PC-9 (cell line): ENCODE measurements at regions not wholly inside any gene's neighbourhood (a gene's known extent, or its start where the extent isn't known, plus 50 kb on each side); places are given as distances from the start of the nearest gene placed in this dataset.
"Not testable (repeated sequence)": the region's sequence is repeated elsewhere in the genome, so short reads cannot be mapped to it uniquely, and the experiment has no call there.

Source experiments
- BruUV-seq: library from RNA; stranded (reverse); fragments of 400-500 nt; replicated peaks from 2 replicates; lab custom pipeline; 2021; lab: Mats Ljungman, UMichigan
- CTCF ChIA-PET: fragments of 300-600 bp; sonication (Branson Sonifier 250); formaldehyde crosslinking; loops from one replicate; lab custom pipeline; 2022; ENCODE audit warnings: antibody characterized with exemption; lab: Charles Lee
- POLR2A ChIA-PET: fragments of 300-600 bp; sonication (Branson Sonifier 250); formaldehyde crosslinking; loops from one replicate; lab custom pipeline; 2022; ENCODE audit warnings: antibody characterized with exemption; ENCODE audit not compliant: unreplicated experiment; lab: Charles Lee
- DNase-seq, 2 experiments: peaks; one replicate each; pipeline versions ENCODE4 v3.0.0 to v3.0.0-alpha.2; 2015 to 2022; ENCODE audit warnings: mixed read lengths in 1 of 2
- H2AFZ ChIP-seq: fragments of 200-600 bp; sonication (generic); 2 replicates; pipeline ENCODE4 v1.8.1; 2017; ENCODE audit warnings: antibody characterized with exemption
- H3F3A ChIP-seq: fragments of 200-600 bp; sonication (generic); 2 replicates; pipeline ENCODE4 v1.8.1; 2017; ENCODE audit warnings: antibody characterized with exemption, mild to moderate bottlenecking, low read depth; ENCODE audit not compliant: insufficient read depth
- H3K27ac ChIP-seq: fragments of 200-600 bp; sonication (generic); 2 replicates; pipeline ENCODE4 v1.6.1; 2016; ENCODE audit warnings: mixed run types
- H3K27me3 ChIP-seq: fragments of 200-600 bp; sonication (generic); 2 replicates; pipeline ENCODE4 v1.6.1; 2016; ENCODE audit warnings: low read depth, mixed run types; ENCODE audit not compliant: insufficient read depth
- H3K36me3 ChIP-seq: fragments of 200-600 bp; sonication (generic); 2 replicates; pipeline ENCODE4 v1.6.1; 2016; ENCODE audit warnings: low read depth, mixed run types
- H3K4me1 ChIP-seq: fragments of 200-600 bp; sonication (generic); replicated peaks from 2 replicates; pipeline ENCODE4 v1.6.1; 2016; ENCODE audit warnings: mixed run types; ENCODE audit not compliant: insufficient read depth
- H3K4me2 ChIP-seq: fragments of 200-600 bp; sonication (generic); 2 replicates; pipeline ENCODE4 v1.6.1; 2017; ENCODE audit warnings: mixed run types
- H3K4me3 ChIP-seq: fragments of 200-600 bp; sonication (generic); 2 replicates; pipeline ENCODE4 v1.6.1; 2016; ENCODE audit warnings: mixed run types
- H3K79me2 ChIP-seq: fragments of 200-600 bp; sonication (generic); 2 replicates; pipeline ENCODE4 v1.6.1; 2017; ENCODE audit warnings: low read depth, mixed run types
- H3K9me2 ChIP-seq: fragments of 200-600 bp; sonication (generic); 2 replicates; pipeline ENCODE4 v1.8.1; 2017; ENCODE audit warnings: mild to moderate bottlenecking; ENCODE audit not compliant: insufficient read depth
- H3K9me3 ChIP-seq: fragments of 200-600 bp; sonication (generic); 2 replicates; pipeline ENCODE4 v1.8.1; 2016; ENCODE audit warnings: low read depth; ENCODE audit not compliant: insufficient read depth
- H4K20me1 ChIP-seq: fragments of 200-600 bp; sonication (generic); 2 replicates; pipeline ENCODE4 v1.8.1; 2017; ENCODE audit not compliant: insufficient read depth
- EZH2 ChIP-seq: fragments of 200-600 bp; sonication (generic); IDR thresholded peaks from 2 replicates; pipeline ENCODE4 v1.8.0; 2017; ENCODE audit warnings: antibody characterized with exemption, low read depth
- intact Hi-C: fragments of 100-400 bp; cut with micrococcal nuclease; formaldehyde crosslinking; loops from one replicate; pipeline ENCODE4 v1.10.0; 2022; ENCODE audit not compliant: unreplicated experiment
- TF ChIP-seq, protein P1 (sequence below): fragments of 200-600 bp; sonication (generic); conservative IDR thresholded peaks from 2 replicates; pipeline ENCODE4 v1.6.1; 2017; ENCODE audit warnings: mixed run types, antibody characterized with exemption, mild to moderate bottlenecking, moderate library complexity

DNA sequence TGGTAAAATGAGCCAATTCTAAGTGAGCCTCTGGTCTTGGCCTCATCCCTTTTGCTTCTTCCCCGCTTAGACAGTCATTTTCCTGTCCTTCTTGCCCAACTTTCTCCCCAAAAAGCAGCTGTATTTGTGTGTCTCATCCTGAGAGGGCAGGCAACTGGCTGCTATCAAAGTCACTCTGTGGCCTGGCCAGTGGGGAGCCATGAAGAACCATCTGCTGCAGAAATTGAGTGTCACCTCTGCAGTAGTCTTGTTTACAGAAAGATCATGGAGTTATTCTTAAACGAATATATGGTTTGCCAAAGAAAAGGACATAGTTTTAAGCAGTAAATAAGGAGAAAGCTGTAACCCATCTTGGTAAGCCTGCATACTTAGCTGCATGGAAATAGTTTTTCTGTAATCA lies 233.6 kb upstream of the ELAVL2 start:
- TF ChIP-seq EZH2 = no peak
- TF ChIP-seq, protein P1, sequence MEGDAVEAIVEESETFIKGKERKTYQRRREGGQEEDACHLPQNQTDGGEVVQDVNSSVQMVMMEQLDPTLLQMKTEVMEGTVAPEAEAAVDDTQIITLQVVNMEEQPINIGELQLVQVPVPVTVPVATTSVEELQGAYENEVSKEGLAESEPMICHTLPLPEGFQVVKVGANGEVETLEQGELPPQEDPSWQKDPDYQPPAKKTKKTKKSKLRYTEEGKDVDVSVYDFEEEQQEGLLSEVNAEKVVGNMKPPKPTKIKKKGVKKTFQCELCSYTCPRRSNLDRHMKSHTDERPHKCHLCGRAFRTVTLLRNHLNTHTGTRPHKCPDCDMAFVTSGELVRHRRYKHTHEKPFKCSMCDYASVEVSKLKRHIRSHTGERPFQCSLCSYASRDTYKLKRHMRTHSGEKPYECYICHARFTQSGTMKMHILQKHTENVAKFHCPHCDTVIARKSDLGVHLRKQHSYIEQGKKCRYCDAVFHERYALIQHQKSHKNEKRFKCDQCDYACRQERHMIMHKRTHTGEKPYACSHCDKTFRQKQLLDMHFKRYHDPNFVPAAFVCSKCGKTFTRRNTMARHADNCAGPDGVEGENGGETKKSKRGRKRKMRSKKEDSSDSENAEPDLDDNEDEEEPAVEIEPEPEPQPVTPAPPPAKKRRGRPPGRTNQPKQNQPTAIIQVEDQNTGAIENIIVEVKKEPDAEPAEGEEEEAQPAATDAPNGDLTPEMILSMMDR = no peak
- DNase-seq = no peak
- no peak overlapping the region for H3K4me2 ChIP-seq
- no peaks in the 10 kb centered on the region for H3K9me2 ChIP-seq
- H3F3A ChIP-seq = no peaks in the 10 kb centered on the region
- H3K9me3 ChIP-seq = no peaks in the 10 kb centered on the region
- no TSS peak for BruUV-seq
- CTCF ChIA-PET = no interaction called here
- POLR2A ChIA-PET = no interaction called here
- no peaks in the 10 kb centered on the region for H4K20me1 ChIP-seq
- no peak overlapping the region for H3K4me3 ChIP-seq
- H3K36me3 ChIP-seq = no peaks in the 10 kb centered on the region
- intact Hi-C loops = no loop called here
- no peaks in the 10 kb centered on the region for H3K27me3 ChIP-seq
- H3K79me2 ChIP-seq = no peaks in the 10 kb centered on the region
- no peak overlapping the region for H3K27ac ChIP-seq
- H3K4me1 ChIP-seq = no peaks in the 10 kb centered on the region
- no peak overlapping the region for H2AFZ ChIP-seq

DNA sequence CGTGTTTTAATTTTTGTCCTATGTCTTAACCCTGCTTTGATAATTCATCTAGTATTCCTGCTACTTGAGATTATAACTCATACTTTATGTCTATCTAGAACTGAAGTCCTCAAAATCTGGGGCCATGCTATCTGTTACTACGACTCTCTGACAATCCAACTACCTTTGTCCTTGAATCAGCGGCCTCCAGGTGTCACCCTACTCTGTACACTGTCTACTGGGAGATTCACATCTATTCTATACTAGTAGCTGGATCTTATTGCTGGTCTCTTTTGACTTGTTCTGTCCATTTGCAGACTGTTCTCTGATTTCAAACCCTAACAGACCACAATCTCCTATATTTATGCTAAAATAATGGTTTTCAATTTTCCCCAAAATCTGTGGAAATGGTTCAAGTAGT lies 225.5 kb upstream of the ELAVL2 start:
- TF ChIP-seq, protein P1 = no peak
- no peak for TF ChIP-seq EZH2
- Histone ChIP-seq H2AFZ (no peak overlapping the region), H3F3A (no peaks in the 10 kb centered on the region), H3K79me2 (no peaks in the 10 kb centered on the region), H3K9me2 (no peaks in the 10 kb centered on the region), H4K20me1 (no peaks in the 10 kb centered on the region), H3K4me1 (no peaks in the 10 kb centered on the region), H3K27me3 (no peaks in the 10 kb centered on the region), H3K27ac (no peak overlapping the region), H3K9me3 (no peaks in the 10 kb centered on the region), H3K4me2 (no peak overlapping the region), H3K36me3 (no peaks in the 10 kb centered on the region), H3K4me3 (no peak overlapping the region)
- BruUV-seq = no TSS peak
- intact Hi-C loops = no loop called here
- CTCF ChIA-PET = no interaction called here
- no peak for DNase-seq
- POLR2A ChIA-PET = no interaction called here

DNA sequence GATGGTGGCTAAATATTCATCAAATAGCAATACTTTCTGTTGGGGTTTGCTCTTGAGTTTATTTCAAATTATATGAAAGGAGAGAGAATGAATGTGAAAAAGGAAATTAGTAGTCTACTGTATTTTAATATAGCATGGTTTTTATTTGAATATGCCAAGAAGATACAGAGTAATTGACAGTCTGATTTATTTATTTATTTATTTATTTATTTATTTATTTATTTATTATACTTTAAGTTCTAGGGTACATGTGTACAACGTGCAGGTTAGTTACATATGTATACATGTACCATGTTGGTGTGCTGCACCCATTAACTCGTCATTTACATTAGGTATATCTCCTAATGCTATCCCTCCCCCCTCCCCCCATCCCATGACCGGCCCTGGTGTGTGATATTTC lies 224.2 kb upstream of the ELAVL2 start:
- H3K27me3 ChIP-seq, intact Hi-C loops, CTCF ChIA-PET, DNase-seq, POLR2A ChIA-PET, H3K4me1 ChIP-seq, H3K79me2 ChIP-seq, H3K4me3 ChIP-seq, H3K9me2 ChIP-seq, H4K20me1 ChIP-seq, H2AFZ ChIP-seq, H3K9me3 ChIP-seq, H3F3A ChIP-seq, H3K4me2 ChIP-seq, H3K27ac ChIP-seq, BruUV-seq, H3K36me3 ChIP-seq: not testable (repeated sequence)

DNA sequence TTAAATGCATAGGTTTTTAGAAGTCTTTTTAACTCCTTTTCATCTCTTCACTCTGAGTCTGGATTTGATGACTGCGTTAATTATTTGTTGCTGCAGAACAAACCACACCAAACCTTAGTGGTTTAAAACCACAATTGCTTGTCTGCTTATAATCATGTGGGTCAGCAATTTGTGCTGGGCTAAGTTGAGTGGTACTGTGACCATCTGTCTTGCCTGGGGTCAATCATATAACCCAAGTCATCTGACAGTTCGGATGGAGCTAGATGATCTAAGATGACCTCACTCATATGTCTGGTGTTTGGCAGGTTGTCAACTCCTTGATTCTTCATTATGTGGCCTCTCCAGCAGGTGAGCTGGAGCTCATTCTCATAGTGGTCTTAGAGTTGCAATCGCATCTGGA lies 219.1 kb upstream of the ELAVL2 start:
- H3K9me3 ChIP-seq = no peaks in the 10 kb centered on the region
- no peaks in the 10 kb centered on the region for H3K27me3 ChIP-seq
- BruUV-seq = no TSS peak
- intact Hi-C loops = no loop called here
- H3K4me1 ChIP-seq = no peaks in the 10 kb centered on the region
- H3K4me3 ChIP-seq = no peak overlapping the region
- H3K36me3 ChIP-seq = no peaks in the 10 kb centered on the region
- no peak for DNase-seq
- H4K20me1 ChIP-seq = no peaks in the 10 kb centered on the region
- no peak overlapping the region for H3K4me2 ChIP-seq
- no peaks in the 10 kb centered on the region for H3K79me2 ChIP-seq
- H2AFZ ChIP-seq = no peak overlapping the region
- POLR2A ChIA-PET = no interaction called here
- H3K27ac ChIP-seq = no peak overlapping the region
- no peak for TF ChIP-seq EZH2
- TF ChIP-seq, protein P1 = no peak
- H3F3A ChIP-seq = no peaks in the 10 kb centered on the region
- CTCF ChIA-PET = no interaction called here
- H3K9me2 ChIP-seq = no peaks in the 10 kb centered on the region
